ENCODE measurements at regions not wholly inside any gene's neighbourhood (a gene's known extent, or its start where the extent isn't known, plus 50 kb on each side); places are given as distances from the start of the nearest gene placed in this dataset.

DNA sequence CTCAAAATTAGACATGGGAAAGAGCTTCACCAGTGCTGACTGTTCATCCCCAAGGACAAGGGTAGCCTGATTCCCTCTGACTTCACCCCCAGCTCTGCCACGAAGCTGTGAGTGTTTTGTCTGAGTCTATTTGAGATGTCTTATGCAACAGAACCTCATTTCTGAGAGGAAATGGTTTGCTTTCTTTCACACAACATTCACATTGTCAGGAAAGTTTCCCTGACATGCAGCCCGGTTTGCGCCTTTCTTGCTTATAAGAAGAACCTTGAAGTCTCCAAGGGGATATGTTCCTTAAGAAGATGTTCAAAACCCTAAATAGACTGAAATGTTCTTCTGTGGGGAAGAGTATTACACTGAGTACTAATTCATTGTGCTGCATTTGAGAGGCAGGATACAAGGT is 300.5 kb upstream of the CCL2 start (continued):
- TF ChIP-seq, protein P1, sequence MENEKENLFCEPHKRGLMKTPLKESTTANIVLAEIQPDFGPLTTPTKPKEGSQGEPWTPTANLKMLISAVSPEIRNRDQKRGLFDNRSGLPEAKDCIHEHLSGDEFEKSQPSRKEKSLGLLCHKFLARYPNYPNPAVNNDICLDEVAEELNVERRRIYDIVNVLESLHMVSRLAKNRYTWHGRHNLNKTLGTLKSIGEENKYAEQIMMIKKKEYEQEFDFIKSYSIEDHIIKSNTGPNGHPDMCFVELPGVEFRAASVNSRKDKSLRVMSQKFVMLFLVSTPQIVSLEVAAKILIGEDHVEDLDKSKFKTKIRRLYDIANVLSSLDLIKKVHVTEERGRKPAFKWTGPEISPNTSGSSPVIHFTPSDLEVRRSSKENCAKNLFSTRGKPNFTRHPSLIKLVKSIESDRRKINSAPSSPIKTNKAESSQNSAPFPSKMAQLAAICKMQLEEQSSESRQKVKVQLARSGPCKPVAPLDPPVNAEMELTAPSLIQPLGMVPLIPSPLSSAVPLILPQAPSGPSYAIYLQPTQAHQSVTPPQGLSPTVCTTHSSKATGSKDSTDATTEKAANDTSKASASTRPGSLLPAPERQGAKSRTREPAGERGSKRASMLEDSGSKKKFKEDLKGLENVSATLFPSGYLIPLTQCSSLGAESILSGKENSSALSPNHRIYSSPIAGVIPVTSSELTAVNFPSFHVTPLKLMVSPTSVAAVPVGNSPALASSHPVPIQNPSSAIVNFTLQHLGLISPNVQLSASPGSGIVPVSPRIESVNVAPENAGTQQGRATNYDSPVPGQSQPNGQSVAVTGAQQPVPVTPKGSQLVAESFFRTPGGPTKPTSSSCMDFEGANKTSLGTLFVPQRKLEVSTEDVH (IDR thresholded peaks at IDR 0.05; ENCODE audit: low read depth, partially characterized antibody), result no peak
- TF ChIP-seq RAD21 (IDR thresholded peaks at IDR 0.05; ENCODE audit: insufficient read depth, low read depth, low read length), result no peak

DNA sequence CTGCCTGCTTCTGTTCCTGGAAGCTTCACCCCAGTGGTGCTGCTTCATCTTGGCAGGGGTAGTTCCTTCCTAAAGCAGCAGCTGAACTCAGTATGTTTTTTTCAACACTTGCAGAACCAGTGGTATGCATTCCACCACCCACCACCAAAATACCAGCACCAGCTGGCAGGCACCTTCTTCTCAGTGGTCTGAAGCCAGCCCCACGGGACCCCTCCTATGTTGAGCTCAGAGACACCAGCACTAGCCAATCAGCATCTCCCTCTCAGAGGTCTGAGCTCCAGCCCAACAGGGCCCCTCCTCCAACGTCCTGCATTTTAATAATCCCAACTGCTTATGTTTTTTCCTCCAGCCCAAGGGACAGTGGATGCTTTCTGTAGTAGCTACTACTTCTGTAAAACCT is 299.6 kb upstream of the CCL2 start:
- ChIA-PET SMC1A (ENCODE audit: uncharacterized antibody, unreplicated experiment) (no interaction called here), CTCF (interaction anchor here (1.6 kb wide), 1 partner anchor 9 kb away, joined by 5 read pairs; no protein-coding TSS in a partner anchor), POLR2A (no interaction called here), RAD21 (ENCODE audit: unreplicated experiment) (no interaction called here)
- H4K20me1 ChIP-seq (ENCODE audit: control insufficient read depth, insufficient read depth), result no peaks in the 10 kb centered on the region
- H3K4me2 ChIP-seq (ENCODE audit: control insufficient read depth, insufficient read depth), result no peak overlapping the region
- H3K27me3 ChIP-seq (replicated peaks in 1 of 2; ENCODE audit: control insufficient read depth in 2 of 2, insufficient read depth in 2 of 2, low read length in 1 of 2), result no peaks in the 10 kb centered on the region
- H3K9ac ChIP-seq (ENCODE audit: control insufficient read depth, insufficient read depth, low read length), result no peak overlapping the region
- intact Hi-C loops (cut with micrococcal nuclease; ENCODE audit: unreplicated experiment) (no loop called here), in situ Hi-C loops (cut with MboI) (no loop called here)
- no peak for FAIRE-seq
- no peak for DNase-seq (ENCODE audit: low read depth, low spot score)
- 22% methylated on average over 2 of the region's 2 CpGs for WGBS (ENCODE audit: insufficient coverage, insufficient replicate concordance, low lambda C conversion rate, missing lambda C conversion rate)
- no peaks in the 10 kb centered on the region for H3K4me1 ChIP-seq (ENCODE audit: control insufficient read depth, insufficient read depth, low read length)
- no peak overlapping the region for H3K27ac ChIP-seq (ENCODE audit: control insufficient read depth, insufficient read depth)
- BruUV-seq (replicated peaks), result no TSS peak
- H3K36me3 ChIP-seq (ENCODE audit: control insufficient read depth in 2 of 2, insufficient read depth in 2 of 2, low read length in 1 of 2), result no peaks in the 10 kb centered on the region
- no peaks in the 10 kb centered on the region for H3K79me2 ChIP-seq (ENCODE audit: control insufficient read depth, insufficient read depth, low read length)
- no peak overlapping the region for H3K4me3 ChIP-seq
- H3K9me3 ChIP-seq (replicated peaks; ENCODE audit: control insufficient read depth, insufficient read depth, low read length), result peaks cover 3% of the 10 kb centered on the region; the same call in 1 of the 3 replicates
- ATAC-seq, result no peak
- no peak overlapping the region for H2AFZ ChIP-seq (ENCODE audit: control insufficient read depth, low read depth, low read length)
- no peak for TF ChIP-seq RUNX3 (IDR thresholded peaks at IDR 0.05; ENCODE audit: low read length)
- TF ChIP-seq ETV6 (conservative IDR thresholded peaks at IDR 0.05 in 1 of 2, IDR thresholded peaks at IDR 0.05 in 1 of 2; ENCODE audit: borderline replicate concordance in 1 of 2, low read depth in 1 of 2), result no peak
- no peak for TF ChIP-seq FOS (IDR thresholded peaks at IDR 0.05; ENCODE audit: borderline replicate concordance, extremely low read depth, insufficient read length)
- TF ChIP-seq JUND (IDR thresholded peaks at IDR 0.05; ENCODE audit: low read depth, low read length), result no peak
- TF ChIP-seq, protein P2, sequence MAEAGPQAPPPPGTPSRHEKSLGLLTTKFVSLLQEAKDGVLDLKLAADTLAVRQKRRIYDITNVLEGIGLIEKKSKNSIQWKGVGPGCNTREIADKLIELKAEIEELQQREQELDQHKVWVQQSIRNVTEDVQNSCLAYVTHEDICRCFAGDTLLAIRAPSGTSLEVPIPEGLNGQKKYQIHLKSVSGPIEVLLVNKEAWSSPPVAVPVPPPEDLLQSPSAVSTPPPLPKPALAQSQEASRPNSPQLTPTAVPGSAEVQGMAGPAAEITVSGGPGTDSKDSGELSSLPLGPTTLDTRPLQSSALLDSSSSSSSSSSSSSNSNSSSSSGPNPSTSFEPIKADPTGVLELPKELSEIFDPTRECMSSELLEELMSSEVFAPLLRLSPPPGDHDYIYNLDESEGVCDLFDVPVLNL (IDR thresholded peaks at IDR 0.05; ENCODE audit: low read depth, low read length), result no peak
- TF ChIP-seq, protein P3, sequence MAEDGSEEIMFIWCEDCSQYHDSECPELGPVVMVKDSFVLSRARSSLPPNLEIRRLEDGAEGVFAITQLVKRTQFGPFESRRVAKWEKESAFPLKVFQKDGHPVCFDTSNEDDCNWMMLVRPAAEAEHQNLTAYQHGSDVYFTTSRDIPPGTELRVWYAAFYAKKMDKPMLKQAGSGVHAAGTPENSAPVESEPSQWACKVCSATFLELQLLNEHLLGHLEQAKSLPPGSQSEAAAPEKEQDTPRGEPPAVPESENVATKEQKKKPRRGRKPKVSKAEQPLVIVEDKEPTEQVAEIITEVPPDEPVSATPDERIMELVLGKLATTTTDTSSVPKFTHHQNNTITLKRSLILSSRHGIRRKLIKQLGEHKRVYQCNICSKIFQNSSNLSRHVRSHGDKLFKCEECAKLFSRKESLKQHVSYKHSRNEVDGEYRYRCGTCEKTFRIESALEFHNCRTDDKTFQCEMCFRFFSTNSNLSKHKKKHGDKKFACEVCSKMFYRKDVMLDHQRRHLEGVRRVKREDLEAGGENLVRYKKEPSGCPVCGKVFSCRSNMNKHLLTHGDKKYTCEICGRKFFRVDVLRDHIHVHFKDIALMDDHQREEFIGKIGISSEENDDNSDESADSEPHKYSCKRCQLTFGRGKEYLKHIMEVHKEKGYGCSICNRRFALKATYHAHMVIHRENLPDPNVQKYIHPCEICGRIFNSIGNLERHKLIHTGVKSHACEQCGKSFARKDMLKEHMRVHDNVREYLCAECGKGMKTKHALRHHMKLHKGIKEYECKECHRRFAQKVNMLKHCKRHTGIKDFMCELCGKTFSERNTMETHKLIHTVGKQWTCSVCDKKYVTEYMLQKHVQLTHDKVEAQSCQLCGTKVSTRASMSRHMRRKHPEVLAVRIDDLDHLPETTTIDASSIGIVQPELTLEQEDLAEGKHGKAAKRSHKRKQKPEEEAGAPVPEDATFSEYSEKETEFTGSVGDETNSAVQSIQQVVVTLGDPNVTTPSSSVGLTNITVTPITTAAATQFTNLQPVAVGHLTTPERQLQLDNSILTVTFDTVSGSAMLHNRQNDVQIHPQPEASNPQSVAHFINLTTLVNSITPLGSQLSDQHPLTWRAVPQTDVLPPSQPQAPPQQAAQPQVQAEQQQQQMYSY (CRISPR knock-in tag; IDR thresholded peaks at IDR 0.05), result no peak
- no peak for TF ChIP-seq MEF2A (IDR thresholded peaks at IDR 0.05; ENCODE audit: insufficient read depth, low read depth, low read length)
- TF ChIP-seq YBX1 (IDR thresholded peaks at IDR 0.05), result no peak
- TF ChIP-seq CHD2 (IDR thresholded peaks at IDR 0.05; ENCODE audit: borderline replicate concordance, low read depth, low read length), result no peak
- TF ChIP-seq, protein P4, sequence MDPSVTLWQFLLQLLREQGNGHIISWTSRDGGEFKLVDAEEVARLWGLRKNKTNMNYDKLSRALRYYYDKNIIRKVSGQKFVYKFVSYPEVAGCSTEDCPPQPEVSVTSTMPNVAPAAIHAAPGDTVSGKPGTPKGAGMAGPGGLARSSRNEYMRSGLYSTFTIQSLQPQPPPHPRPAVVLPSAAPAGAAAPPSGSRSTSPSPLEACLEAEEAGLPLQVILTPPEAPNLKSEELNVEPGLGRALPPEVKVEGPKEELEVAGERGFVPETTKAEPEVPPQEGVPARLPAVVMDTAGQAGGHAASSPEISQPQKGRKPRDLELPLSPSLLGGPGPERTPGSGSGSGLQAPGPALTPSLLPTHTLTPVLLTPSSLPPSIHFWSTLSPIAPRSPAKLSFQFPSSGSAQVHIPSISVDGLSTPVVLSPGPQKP (IDR thresholded peaks at IDR 0.05; ENCODE audit: low read depth, low read length), result no peak
- TF ChIP-seq, protein P5, sequence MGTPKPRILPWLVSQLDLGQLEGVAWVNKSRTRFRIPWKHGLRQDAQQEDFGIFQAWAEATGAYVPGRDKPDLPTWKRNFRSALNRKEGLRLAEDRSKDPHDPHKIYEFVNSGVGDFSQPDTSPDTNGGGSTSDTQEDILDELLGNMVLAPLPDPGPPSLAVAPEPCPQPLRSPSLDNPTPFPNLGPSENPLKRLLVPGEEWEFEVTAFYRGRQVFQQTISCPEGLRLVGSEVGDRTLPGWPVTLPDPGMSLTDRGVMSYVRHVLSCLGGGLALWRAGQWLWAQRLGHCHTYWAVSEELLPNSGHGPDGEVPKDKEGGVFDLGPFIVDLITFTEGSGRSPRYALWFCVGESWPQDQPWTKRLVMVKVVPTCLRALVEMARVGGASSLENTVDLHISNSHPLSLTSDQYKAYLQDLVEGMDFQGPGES (IDR thresholded peaks at IDR 0.05), result no peak

All from GM12878 (cell line).